ENCODE measurements at regions not wholly inside any gene's neighbourhood (a gene's known extent, or its start where the extent isn't known, plus 50 kb on each side); places are given as distances from the start of the nearest gene placed in this dataset.
A peak's percentile ranks its signal among the peaks of the same experiment; 100 is the strongest.

DNA sequence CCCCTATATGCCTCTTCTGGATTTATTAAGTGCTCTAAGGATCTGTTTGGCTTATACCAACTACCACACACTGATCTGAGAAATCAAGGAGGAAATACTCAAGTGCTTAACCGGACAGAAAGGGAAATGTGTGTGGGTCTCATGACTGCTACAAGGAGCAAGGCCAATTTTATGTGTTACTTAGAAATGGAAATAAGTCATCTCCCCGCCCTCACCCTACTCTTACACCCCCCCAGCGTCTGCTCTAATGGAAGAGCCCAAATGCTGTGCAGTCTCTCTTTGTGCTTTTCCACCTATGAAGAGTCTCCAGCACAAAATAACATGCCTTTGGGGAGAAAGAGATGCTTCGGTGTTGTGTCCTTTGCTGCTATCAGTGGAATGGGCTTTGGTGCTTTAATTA lies 428.8 kb upstream of the ARID1B start:
- DNase-seq: peak; percentile 50 to 54

DNA sequence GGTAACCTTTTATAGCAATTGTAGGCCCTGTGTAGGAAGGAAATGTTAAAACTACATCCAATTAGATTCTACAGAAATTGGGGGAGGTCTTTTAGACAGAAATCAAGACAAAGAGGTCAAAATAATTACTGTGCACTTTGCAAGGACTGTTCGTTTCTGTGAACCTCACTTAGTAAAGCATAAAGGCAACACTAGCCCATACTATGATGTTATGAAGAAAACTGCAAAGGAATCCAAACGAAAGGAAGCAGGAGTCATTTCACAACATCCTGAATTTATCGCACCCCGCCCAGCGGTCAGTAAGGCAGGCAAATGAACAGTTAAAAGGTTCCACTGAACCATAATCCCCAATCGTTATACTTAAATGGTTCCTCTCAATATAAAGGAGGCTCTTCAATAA lies 429.5 kb upstream of the ARID1B start:
- DNase-seq: peak; percentile 25 to 44

DNA sequence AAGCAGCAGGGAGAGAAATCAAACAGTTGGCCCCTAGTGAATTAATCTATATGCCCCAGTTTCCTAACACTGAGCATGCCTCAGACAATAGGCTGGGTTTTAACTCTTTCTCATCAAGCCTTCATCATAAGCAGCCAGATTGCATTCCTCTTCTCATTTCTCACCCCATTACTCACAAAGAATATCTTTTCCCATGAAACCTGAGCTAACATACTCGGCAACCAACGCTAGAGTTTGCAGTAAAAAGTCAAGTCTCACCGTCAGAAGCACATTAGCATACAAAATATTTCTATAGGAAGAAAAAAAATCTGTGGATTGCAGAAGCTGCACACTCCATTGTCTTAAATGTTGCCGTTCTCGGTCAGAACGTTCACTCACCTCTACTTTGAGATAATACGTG lies 429.9 kb upstream of the ARID1B start:
- DNase-seq: no peak

DNA sequence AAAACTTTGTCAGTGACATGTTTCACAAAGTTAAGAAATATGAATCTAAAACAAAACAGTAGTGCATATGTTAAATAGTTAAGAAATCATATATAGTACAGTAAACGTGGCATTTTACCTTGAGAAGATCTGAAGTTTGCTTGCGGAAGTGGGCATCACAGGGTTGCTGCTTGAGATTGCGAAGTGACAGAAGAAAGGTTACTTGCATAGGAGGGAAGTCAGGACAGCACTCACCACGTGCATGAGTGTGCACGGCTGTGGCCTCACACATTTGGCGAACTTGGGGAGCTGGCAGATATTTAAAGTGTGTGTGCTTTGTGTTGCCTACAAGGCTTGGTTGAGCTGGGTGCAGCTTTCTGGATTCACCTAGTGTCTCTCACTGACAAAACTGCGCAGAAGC lies 431.5 kb upstream of the ARID1B start:
- DNase-seq: peak; percentile 24 to 43

DNA sequence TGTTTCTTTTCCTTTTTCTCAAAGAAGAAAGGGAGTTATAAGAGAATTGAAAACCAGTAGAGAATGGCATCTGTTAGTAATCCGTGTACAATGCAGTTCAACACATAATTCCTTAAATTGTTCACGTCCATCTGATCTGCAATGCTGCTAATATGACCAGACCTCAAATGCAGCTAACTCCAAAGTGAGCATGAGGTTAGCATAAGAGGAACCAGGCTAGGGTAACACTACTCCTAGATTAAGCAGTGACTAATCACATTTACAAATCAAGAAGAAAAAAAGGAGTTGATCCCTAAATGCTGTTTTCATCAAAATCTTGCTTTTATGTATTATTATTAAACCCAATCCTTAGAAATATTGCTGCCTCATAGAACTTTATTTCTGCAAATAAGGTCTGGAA lies 432.7 kb upstream of the ARID1B start:
- peak; percentile 39 to 41 for DNase-seq

DNA sequence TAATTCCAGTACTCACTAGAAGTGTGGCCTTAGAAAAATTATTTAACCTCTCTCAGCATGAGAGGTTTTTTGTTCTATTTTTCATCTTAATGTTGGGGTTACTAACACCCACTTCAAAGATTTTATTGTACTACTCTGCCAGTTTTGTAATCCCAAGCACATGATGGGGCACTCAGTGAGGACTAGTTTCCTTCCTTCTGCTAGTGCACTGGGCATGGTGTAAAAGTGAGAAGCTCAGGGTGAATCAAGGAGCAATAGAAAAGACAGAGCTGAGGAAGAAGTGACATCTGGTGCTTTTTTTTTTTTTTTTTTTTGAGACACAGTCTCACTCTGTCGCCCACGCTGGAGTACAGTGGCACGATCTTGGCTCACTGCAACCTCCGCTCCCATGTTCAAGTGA lies 439.4 kb upstream of the ARID1B start:
- peak; percentile 34 to 53 for DNase-seq

DNA sequence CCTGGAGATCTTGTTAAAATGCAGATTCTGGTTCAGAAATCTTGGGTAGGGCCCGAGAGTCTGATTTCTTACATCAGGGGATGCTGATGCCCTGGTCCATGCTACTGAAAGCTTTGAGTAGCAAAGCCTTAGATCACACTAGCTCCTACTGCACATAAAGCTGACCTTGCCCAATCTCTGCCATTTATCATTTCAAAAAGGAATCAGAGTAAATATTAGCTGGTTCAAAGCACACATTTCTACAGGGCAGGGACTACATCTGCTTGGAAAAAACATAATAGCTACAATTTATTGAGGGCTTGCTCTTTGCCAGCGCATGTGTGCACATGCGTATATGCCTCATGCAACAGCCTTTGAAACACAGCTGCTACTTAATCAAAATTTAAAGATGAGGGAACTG lies 440.4 kb upstream of the ARID1B start:
- DNase-seq: no peak

DNA sequence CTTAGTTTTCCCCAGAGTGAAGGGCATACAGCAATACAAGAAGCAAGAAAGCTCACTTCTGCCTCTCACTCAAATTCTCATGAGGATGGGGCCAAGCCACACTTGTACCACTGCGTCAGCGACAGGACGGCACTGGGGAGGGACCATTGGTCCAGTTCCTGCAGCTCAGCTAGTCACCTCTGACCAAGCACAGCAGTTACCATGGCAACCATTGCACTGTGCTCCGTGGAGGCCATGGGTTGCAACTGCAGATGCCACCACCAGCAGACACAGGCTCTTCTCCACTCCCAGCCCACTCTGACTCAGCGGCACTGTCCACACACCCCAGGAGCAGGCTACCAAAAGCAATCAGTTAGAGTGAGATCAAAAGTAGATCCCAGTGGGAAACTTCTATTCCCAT lies 441.1 kb upstream of the ARID1B start:
- DNase-seq: no peak

DNA sequence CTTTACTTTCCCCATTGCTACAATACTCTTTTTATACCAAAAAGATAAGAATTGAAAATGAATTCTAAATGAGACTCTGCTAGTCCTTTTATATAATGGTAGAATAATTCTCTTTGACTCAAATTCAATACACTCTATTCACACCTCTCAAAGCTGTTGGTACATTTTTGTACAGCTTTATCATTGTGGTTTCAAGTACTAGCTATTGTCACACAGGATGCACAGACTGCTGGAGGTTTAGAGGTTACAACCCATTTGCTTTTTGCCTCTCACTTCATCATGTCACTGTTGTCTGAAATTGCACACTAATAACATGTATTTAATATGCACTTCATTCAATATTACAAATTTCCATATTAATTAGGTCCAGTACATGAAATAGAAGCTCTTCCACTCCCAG lies 442.2 kb upstream of the ARID1B start:
- no peak for DNase-seq

DNA sequence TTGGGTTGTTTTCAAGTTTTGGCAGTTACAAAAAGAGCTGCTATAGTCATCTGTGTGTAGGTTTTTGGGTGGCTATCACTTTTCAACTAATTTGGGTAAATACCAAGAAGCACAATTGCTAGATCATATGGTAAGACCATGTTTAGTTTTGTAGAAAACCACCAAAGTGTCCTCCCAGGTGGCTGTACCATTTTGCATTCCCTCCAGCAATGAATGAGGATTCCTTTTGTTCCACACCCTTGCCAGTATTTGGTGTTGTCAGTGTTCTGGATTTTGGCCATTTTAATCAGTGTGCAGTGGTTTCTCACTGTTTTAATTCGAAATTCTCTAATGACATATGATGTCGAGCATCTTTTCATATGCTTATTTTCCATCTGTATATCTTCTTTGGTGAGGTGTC lies 457.5 kb upstream of the ARID1B start:
- DNase-seq: no peak

DNA sequence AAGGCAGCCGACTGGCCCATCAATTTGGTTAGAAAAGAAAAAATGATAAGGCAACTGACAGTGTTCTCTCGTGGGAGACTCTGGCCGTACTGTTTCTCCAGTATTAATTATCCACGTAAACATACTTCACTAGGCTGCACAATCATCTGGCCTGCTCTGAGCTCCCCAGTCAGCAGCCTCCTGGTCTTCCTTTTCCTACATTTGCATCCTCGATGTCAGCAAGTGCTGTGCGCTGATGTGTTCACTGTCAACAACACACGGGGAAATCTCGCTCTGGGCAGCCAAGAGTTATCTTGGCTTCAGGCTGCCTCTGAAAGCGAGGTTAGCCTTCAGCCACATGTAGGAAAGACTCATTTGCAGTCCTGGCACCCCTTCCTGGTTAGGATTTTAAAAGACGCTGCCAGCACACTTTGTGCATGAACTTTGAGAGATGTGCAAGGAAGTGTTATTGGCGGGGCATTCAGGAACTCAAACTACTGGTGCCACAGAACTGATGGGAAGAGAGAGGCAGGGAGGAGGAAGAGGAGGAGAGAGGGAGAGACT lies 460.5 kb upstream of the ARID1B start:
- no peak for DNase-seq

DNA sequence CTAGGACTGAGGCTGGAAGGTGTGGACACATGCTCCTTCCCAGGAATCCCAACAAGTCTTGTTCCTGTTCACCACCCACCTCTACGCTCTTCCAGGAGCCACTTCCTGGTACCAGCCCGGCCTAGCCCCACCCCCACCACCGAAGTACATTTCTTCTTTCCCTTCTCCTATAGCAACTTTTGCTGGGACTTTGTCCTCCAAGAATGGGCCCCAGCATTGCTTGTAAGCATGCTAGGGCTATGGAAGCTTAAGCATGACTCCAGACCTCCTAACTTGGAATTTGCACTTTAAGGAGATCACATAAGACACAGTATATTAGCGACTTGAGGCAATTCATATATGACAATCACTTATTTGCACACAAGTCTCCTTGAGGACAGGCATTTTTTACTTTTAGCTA lies 462.0 kb upstream of the ARID1B start:
- no peak for DNase-seq

DNA sequence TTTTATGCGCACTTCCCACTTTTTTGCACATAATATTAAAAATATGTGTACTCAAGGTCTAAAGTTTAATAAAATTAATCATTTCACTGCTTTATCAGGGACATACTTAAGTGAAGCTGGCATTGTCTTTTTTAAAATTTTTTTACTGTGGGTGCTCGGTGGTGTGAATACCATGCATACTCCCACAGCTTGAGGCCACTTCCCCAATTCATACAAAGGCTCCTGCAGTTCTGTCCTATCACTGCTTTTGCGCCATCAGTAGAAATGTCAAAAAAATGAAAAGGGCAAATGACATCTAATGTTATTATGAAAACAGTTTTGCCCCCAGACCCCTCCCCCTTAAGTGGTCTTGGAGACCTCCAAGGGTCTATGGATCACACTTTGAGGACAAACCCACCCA lies 464.1 kb upstream of the ARID1B start:
- DNase-seq: peak; percentile 41 to 47

DNA sequence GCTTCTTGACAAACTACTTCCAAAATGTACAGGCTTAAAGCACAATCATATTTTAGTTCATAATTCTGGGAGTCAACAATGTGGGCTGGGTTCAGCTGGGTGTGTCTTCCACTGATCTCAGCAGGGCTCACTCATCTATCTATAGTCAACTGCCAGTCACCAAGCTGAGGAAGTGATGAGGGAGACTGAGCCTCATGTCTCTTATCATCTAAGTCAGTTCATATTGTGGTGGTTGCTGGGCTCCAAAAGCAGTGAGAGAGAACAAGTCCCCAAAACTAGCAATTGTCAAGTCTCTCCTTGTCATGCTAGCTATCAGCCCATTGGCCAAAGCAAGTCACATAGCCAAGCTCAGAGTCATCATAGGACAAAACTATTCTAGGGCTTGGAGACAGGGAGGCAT lies 465.9 kb upstream of the ARID1B start:
- no peak for DNase-seq

DNA sequence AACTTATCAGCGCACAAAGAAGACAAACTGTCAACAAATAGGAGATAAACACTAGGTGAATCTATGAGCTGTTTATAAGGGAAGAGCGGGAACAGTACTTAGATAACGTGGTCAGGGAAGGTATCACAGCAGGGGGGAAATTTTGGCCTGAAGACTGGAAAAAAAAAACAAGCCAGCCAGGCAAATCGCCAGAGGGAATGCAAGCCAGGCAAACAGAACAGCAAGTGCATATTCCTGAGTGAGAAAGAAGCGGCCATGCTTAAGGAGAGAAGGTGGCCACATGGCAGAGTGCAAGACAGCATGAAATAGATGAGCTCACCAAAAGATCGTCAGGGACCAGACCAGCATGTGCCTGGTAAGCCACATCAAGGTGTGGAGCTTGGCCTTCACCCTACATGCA lies 466.5 kb upstream of the ARID1B start:
- no peak for DNase-seq

DNA sequence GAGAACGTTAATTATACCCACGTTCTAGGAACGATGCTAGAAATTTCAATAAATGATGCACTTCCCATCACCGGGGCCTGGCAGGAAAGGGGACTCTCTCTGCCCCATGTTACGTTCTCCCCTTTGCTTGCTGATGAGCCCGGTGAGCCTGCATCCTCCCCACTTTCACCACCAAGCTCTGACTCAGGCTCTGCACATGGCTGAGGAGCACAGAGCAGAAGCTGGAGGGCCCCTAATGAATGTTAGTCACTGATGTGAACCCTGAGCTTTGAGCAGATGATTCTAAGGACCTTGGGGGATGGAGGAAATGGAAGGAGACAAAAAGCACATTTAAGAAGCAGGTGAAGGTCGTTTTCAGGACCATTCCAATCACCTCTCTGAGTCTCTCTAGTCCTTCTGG lies 468.2 kb upstream of the ARID1B start:
- DNase-seq: no peak

DNA sequence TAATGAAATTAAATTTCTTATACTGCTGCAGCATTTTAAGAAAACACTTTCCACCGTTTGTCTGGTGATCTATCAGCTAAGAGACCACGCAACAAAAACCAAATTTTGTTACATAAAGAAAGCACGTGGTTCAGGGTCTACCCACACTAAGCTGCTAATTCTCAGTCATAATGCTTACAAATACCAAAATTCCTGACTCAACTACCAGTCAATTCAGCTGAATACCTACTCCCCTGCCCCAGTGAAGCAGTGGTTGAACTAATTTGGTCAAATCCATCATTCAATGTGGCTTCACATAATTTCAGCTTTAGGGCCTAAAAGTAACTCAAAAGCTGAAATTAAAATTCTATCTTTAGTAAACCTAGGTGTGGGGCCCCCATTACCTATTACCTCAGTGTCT lies 468.6 kb upstream of the ARID1B start:
- no peak for DNase-seq

DNA sequence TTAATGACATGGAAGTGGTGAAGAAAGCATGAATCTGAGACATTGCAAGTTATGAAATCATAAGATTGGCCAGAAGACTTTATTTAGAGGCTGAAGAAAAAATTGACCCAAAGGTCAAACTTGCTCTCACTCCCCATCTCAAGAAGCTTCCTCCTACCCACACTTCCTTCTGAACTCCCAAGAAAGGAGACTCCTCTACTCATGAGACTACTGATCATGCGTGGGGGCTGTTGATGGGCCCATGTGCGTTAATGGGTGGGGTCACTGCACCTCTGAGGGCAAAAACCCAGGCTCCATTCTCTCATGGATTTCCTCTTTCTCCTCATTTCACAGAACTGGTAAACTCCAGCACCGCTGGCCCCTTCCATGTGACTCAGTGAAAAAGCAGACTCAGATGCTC lies 470.6 kb upstream of the ARID1B start:
- peak; percentile 87 for DNase-seq

DNA sequence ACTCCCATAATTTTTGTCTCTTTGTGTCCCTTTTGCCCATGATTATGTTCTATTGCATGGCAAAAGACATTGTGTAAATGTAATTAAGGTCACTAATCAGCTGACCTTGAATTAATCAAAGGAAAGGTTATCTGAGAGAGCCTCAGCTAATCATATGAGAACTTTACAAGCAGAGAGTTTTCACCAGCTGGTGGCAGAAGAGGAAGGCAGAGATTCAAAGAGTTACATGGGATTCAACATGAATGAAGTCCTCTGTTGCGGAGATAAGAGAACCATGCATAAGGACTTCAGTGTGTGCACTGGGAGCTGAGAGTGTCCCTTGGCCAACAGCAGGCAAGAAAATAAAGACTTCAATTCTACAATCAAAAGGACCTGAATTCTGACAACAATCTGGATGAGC lies 494.1 kb upstream of the ARID1B start:
- no peak for DNase-seq

DNA sequence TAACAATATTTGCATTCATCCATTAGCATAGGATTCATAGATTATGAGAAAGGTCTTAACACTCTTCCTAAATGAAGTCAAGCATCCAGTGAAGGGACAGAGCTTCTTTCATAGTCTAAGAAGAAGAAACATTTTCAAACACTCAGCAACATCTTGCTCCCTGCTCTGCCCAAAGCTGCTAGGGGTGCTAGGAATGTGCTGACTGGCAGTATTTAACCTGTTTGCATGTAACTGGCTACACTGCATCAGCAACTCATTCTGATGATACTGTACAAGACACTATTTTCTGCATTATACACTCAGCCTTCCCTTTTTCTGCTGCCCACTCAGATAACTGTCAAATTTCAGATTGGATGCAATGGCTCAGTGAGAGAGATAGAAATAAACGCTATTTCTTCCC lies 495.1 kb upstream of the ARID1B start:
- DNase-seq: no peak

DNA sequence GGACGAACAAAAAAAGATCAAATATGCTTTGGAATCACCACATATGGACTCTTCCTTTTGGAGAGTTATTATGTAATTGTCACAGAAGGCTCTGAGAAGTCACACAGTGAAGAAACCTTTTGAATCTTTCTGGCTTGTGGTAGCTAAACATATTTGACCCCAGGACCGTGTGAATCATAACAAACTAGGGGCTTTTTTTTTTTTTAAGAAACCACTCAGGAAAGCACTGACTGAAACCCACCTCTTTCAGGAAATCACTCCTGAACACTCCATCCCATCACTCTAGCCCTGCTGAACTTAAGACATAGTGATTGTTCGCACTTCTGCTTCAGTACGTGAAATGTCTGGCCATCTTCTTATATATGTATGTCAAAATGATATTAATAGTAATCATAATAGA lies 495.9 kb upstream of the ARID1B start:
- DNase-seq: no peak

DNA sequence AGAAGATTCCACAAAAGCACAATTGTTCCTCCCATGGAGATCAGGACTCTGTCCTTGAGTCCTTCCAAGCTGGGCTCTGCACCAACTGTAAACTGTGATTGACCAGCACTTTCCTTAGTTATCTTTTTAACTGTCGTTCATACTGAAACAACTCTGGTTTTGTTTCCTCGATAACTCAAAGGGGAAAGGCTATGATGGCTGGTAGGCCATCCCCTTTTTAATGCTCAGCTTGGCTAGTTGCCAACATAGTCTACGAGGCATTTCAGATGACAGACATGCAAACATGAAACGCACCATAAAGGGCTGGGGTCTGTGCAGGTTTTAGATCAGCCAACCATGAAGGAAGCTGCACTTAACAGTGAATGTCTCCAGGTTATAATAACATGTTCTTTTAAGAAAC lies 497.1 kb upstream of the ARID1B start:
- DNase-seq: no peak

DNA sequence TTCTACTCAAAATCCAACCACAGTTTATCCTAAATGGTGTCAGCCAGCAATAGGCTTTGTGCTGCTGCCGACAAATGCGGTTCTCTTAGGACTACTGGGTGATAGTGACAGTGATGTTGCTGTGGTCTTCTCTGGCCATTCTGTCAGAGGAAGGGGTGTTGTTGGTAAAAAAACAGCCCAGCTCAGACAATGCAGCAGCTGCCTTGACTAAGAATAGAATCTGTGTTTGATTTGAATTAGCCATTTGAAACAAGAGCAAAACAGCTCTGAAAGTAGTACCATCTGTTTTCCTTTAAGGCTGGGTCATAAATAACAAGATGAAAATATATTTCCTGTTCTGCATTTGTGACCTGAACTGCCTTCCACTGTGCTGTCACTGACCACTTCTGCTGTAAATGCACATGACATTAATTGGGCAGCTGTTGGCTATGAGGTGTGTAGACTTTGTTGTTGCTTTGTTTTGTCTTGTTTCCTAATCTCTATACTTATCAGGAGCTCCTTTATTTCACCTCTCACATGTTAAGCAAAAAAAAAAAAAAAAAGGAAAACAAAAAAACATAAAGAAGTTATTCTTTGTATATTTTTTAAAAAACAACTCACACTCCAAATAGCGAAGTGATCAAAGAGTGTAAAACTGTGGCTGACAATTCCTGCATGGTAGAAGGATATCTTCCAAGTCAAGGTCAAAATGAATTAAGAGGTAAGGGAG lies 497.8 kb upstream of the ARID1B start:
- DNase-seq: peak; percentile 38 to 51

DNA sequence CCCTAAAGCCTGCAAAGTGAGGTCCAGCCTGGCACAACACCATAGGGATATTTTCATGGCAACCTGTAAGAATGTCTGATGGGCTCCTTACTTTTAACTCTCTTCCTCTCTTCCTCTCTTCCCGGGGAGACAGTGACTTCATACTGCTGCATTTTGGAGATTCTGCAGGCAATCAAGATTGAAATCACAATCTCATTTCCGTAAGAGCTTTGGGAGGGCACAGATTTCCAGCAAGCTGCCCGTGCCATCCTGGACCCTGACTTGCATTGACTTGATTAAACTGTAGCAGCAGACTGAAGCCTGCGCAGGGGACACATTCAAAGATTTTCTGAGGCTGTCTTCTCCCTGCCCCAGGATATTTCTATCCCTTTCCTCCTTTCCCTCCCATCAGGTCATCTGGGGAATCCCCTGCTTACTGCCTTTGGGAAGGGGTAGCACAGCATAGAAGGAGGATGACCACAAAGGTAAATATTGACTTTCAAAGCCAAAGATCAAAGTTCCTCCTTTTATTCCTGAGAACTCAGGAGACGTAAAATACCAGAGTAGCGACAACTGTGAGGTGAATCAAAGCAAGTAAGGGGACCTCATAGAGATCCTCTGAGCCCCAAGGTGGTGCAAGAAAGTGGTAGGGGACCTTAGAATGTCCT lies 504.0 kb upstream of the ARID1B start:
- DNase-seq: no peak

Measured in inflammatory macrophage (primary cell).